Glutamatergic neuron (in vitro differentiated cells): ENCODE measurements at regions not wholly inside any gene's neighbourhood (a gene's known extent, or its start where the extent isn't known, plus 50 kb on each side); places are given as distances from the start of the nearest gene placed in this dataset.

Experiments
- DNase-seq: peaks from one replicate; pipeline ENCODE4 v3.0.0; 2022
- H3K27ac Mint-ChIP-seq: one replicate; pipeline ENCODE4 v1.8.0; 2020; ENCODE audit warnings: mild to moderate bottlenecking, mixed read lengths, inconsistent platforms; ENCODE audit not compliant: unreplicated experiment
- H3K27me3 Mint-ChIP-seq: one replicate; pipeline ENCODE4 v1.8.0; 2020; ENCODE audit warnings: mild to moderate bottlenecking, moderate library complexity, mixed read lengths, inconsistent platforms; ENCODE audit not compliant: unreplicated experiment
- H3K36me3 Mint-ChIP-seq: one replicate; pipeline ENCODE4 v1.8.0; 2020; ENCODE audit warnings: mild to moderate bottlenecking, mixed read lengths, inconsistent platforms; ENCODE audit not compliant: unreplicated experiment
- H3K4me1 Mint-ChIP-seq: one replicate; pipeline ENCODE4 v1.8.0; 2020; ENCODE audit warnings: mild to moderate bottlenecking, low read depth, mixed read lengths, inconsistent platforms; ENCODE audit not compliant: unreplicated experiment
- H3K4me3 Mint-ChIP-seq: one replicate; pipeline ENCODE4 v1.8.0; 2020; ENCODE audit warnings: mild to moderate bottlenecking, mixed read lengths, inconsistent platforms; ENCODE audit not compliant: unreplicated experiment
- H3K9me3 Mint-ChIP-seq: one replicate; pipeline ENCODE4 v1.8.0; 2020; ENCODE audit warnings: mild to moderate bottlenecking, moderate library complexity, mixed read lengths, inconsistent platforms; ENCODE audit not compliant: unreplicated experiment
- TF ChIP-seq, protein P1 (sequence below): fragments of 200-600 bp; sonication (generic); IDR thresholded peaks from one replicate; pipeline ENCODE4 v1.5.0; 2021; ENCODE audit not compliant: partially characterized antibody, unreplicated experiment

DNA sequence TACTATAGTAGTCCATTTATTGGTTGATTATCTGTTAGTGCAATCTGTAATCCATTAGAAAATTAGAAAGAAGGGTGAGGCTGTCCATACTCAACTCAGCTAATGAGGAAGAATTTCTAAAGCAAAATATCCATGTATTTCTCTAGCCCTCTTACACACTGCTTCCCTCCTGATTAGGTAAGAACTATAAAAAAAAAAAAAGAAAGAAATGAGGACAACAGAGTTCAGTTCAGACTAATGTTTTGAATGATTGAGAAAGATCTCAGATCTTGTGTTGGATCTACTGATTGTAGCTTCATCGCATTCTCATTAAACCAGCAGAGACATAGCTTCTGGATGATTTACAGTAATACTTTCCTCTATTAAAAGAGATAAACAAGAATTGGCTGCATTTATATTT, 233.3 kb downstream of the KLF5 start:
- Mint-ChIP-seq H3K9me3 (no peaks in the 10 kb centered on the region), H3K27ac (no peak overlapping the region), H3K27me3 (no peaks in the 10 kb centered on the region), H3K4me3 (no peak overlapping the region), H3K36me3 (no peaks in the 10 kb centered on the region), H3K4me1 (no peaks in the 10 kb centered on the region)
- no peak for DNase-seq
- TF ChIP-seq, protein P1, sequence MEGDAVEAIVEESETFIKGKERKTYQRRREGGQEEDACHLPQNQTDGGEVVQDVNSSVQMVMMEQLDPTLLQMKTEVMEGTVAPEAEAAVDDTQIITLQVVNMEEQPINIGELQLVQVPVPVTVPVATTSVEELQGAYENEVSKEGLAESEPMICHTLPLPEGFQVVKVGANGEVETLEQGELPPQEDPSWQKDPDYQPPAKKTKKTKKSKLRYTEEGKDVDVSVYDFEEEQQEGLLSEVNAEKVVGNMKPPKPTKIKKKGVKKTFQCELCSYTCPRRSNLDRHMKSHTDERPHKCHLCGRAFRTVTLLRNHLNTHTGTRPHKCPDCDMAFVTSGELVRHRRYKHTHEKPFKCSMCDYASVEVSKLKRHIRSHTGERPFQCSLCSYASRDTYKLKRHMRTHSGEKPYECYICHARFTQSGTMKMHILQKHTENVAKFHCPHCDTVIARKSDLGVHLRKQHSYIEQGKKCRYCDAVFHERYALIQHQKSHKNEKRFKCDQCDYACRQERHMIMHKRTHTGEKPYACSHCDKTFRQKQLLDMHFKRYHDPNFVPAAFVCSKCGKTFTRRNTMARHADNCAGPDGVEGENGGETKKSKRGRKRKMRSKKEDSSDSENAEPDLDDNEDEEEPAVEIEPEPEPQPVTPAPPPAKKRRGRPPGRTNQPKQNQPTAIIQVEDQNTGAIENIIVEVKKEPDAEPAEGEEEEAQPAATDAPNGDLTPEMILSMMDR: no peak

DNA sequence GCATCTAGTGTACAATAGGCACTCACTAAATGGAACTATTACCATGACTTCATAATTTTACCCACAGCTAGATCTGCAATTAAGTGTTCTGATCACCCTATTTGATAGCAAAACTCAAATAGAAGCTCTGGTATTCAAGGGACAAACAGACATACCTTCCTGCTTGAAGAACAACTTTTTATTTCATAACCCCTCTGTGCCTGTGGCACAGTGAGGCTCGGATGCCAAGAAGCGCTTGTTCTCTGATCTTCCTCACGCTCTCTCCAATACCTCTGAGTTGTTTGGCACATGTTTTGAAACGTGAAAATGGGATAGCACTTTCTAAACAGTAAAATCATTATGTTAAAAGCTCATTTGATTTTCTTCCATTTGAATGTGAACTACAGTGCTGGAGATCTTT, 232.0 kb downstream of the KLF5 start:
- Mint-ChIP-seq H3K9me3 (no peaks in the 10 kb centered on the region), H3K36me3 (no peaks in the 10 kb centered on the region), H3K4me3 (no peak overlapping the region), H3K27me3 (no peaks in the 10 kb centered on the region), H3K4me1 (no peaks in the 10 kb centered on the region), H3K27ac (no peak overlapping the region)
- TF ChIP-seq, protein P1: no peak
- no peak for DNase-seq

DNA sequence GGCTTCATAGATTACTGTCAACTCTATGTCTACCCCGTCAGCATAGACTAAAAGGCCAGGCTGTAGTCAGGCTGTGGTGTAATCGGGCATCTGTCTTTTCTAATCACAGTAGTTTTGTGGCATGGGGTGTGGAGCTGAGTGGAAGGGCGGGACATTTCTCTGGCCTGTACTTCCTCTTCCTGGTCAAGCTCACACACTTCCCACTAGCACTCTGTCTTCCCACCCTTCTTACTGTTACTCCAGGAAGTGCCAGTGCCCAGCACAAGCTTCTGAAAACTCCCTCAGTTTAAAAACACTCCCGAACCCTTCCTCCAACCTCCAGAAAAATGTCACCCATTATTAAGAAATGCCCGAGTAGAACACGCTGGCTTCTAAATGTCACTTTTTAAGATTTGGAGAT, 229.8 kb downstream of the KLF5 start:
- H3K27ac Mint-ChIP-seq: no peak overlapping the region

DNA sequence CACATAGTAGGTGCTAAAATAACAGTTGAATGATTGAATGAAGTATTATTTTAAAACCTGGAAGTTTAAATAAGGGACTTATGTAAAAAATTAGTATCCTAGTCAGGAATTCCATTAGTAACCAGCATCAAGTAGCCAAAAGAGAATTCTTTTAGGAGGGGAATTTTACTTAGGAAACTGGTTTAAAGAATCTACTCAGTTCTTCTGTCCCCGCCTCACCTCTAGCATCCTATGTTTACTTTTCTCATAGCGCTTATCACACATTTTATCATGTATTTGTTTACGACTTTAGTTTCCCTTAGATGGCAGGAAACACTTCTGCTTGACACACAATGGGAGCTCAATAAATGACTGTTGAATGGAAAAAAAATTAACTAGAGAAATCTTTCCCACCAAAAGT, 229.0 kb downstream of the KLF5 start:
- Mint-ChIP-seq H3K9me3 (no peaks in the 10 kb centered on the region), H3K4me1 (no peaks in the 10 kb centered on the region), H3K36me3 (no peaks in the 10 kb centered on the region), H3K4me3 (no peak overlapping the region), H3K27ac (no peak overlapping the region), H3K27me3 (no peaks in the 10 kb centered on the region)
- no peak for DNase-seq
- TF ChIP-seq, protein P1: no peak

More for the DNA sequence above, 229.8 kb downstream of the KLF5 start:
- no peaks in the 10 kb centered on the region for H3K36me3 Mint-ChIP-seq
- H3K4me3 Mint-ChIP-seq: no peak overlapping the region
- H3K27me3 Mint-ChIP-seq: no peaks in the 10 kb centered on the region
- H3K4me1 Mint-ChIP-seq: no peaks in the 10 kb centered on the region
- DNase-seq: no peak
- TF ChIP-seq, protein P1: no peak
- H3K9me3 Mint-ChIP-seq: no peaks in the 10 kb centered on the region

DNA sequence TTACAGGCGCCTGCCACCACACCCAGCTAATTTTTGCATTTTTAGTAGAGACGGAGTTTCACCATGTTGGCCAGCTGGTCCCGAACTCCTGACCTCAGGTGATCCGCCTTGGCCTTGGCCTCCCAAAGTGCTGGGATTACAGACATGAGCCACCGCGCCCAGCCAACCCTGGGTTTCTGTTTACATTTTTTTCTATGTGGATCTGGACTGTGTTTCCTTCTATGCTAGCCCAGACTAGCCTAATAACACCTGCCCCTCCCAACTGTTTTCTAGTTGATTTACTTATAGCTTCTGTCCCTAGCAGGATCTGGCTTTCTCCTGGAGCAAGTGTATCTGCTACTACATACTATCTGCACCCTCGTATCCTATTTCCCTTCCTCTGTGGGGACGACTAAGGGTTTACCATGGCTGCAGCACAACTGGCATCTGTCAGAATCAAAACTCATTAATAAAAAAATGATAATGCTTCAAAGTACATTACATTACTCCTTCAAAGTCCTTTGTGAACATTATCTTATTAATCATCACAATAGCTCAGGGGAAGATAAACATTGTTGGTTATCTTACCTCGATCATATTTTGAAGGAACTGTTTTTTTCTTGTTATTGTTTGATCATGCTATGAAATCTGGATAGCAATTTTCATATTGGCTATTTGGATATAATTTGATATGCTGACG, 228.3 kb downstream of the KLF5 start:
- H3K4me3 Mint-ChIP-seq: no peak overlapping the region
- no peaks in the 10 kb centered on the region for H3K4me1 Mint-ChIP-seq
- no peak overlapping the region for H3K27ac Mint-ChIP-seq
- no peaks in the 10 kb centered on the region for H3K27me3 Mint-ChIP-seq
- TF ChIP-seq, protein P1: no peak
- DNase-seq: no peak
- no peaks in the 10 kb centered on the region for H3K36me3 Mint-ChIP-seq
- no peaks in the 10 kb centered on the region for H3K9me3 Mint-ChIP-seq
